H9 (cell line): ENCODE measurements at regions not wholly inside any gene's neighbourhood (a gene's known extent, or its start where the extent isn't known, plus 50 kb on each side); places are given as distances from the start of the nearest gene placed in this dataset.

Experiments used
- DNase-seq: peaks from one replicate; pipeline ENCODE4 v3.0.0-alpha.2; 2017
- H2AFZ ChIP-seq: one replicate; pipeline ENCODE4 v1.6.1; 2013; ENCODE audit warnings: mild to moderate bottlenecking, low read length, control low read depth, moderate library complexity
- H2AK5ac ChIP-seq: 2 replicates; pipeline ENCODE4 v1.6.1; 2013; ENCODE audit warnings: low read length, control low read depth, mixed read lengths; ENCODE audit not compliant: insufficient read length
- H2BK120ac ChIP-seq: one replicate; pipeline ENCODE4 v1.6.1; 2013; ENCODE audit warnings: low read depth, mild to moderate bottlenecking, low read length, control low read depth, inconsistent platforms; ENCODE audit not compliant: poor library complexity, severe bottlenecking
- H2BK12ac ChIP-seq: 2 replicates; pipeline ENCODE4 v1.6.1; 2013; ENCODE audit warnings: low read length, control low read depth, mixed read lengths, low read depth; ENCODE audit not compliant: insufficient read length
- H2BK15ac ChIP-seq: 2 replicates; pipeline ENCODE4 v1.6.1; 2013; ENCODE audit warnings: low read depth, low read length, control low read depth
- H2BK20ac ChIP-seq: one replicate; pipeline ENCODE4 v1.6.1; 2013; ENCODE audit warnings: low read depth, mild to moderate bottlenecking, low read length, control low read depth, inconsistent platforms; ENCODE audit not compliant: poor library complexity, severe bottlenecking
- H2BK5ac ChIP-seq: 2 replicates; pipeline ENCODE4 v1.6.1; 2013; ENCODE audit warnings: low read length, control low read depth, mixed read lengths; ENCODE audit not compliant: insufficient read length
- H3K14ac ChIP-seq: 2 replicates; pipeline ENCODE4 v1.6.1; 2013; ENCODE audit warnings: low read length, control low read depth; ENCODE audit not compliant: insufficient read depth
- H3K18ac ChIP-seq: 2 replicates; pipeline ENCODE4 v1.6.1; 2013; ENCODE audit warnings: low read depth, mild to moderate bottlenecking, mixed read lengths, low read length, control low read depth; ENCODE audit not compliant: insufficient read length
- H3K23ac ChIP-seq: 2 replicates; pipeline ENCODE4 v1.6.1; 2013; ENCODE audit warnings: low read length, control low read depth, mixed read lengths, low read depth; ENCODE audit not compliant: insufficient read length
- H3K23me2 ChIP-seq: 2 replicates; pipeline ENCODE4 v1.6.1; 2013; ENCODE audit warnings: low read depth, mild to moderate bottlenecking, mixed read lengths, low read length, control low read depth; ENCODE audit not compliant: insufficient read length, poor library complexity, severe bottlenecking
- H3K27ac ChIP-seq: 2 replicates; pipeline ENCODE4 v1.5.1; 2013; ENCODE audit warnings: low read length, control low read depth, mixed read lengths, low read depth; ENCODE audit not compliant: insufficient read length
- H3K27me3 ChIP-seq: 2 replicates; pipeline ENCODE4 v1.6.1; 2013; ENCODE audit warnings: low read length, control low read depth, inconsistent platforms; ENCODE audit not compliant: insufficient read depth
- H3K4ac ChIP-seq: 2 replicates; pipeline ENCODE4 v1.6.1; 2013; ENCODE audit warnings: low read depth, mild to moderate bottlenecking, control low read depth, inconsistent platforms, low read length, moderate library complexity
- H3K4me1 ChIP-seq: 2 replicates; pipeline ENCODE4 v1.6.1; 2013; ENCODE audit warnings: low read length, control low read depth, inconsistent platforms; ENCODE audit not compliant: insufficient read depth
- H3K4me2 ChIP-seq: 2 replicates; pipeline ENCODE4 v1.6.1; 2013; ENCODE audit warnings: low read length, control low read depth, mixed read lengths; ENCODE audit not compliant: insufficient read length, insufficient read depth
- H3K56ac ChIP-seq: 2 replicates; pipeline ENCODE4 v1.6.1; 2013; ENCODE audit warnings: low read depth, mild to moderate bottlenecking, mixed read lengths, low read length, control low read depth; ENCODE audit not compliant: insufficient read length
- H3K79me1 ChIP-seq: 2 replicates; pipeline ENCODE4 v1.6.1; 2013; ENCODE audit warnings: low read depth, mild to moderate bottlenecking, moderate library complexity, low read length, control low read depth, inconsistent platforms; ENCODE audit not compliant: insufficient read depth, poor library complexity, severe bottlenecking
- H3K79me2 ChIP-seq: 2 replicates; pipeline ENCODE4 v1.6.1; 2013; ENCODE audit warnings: low read length, control low read depth, inconsistent platforms; ENCODE audit not compliant: insufficient read depth
- H3K9ac ChIP-seq: 2 replicates; pipeline ENCODE4 v1.6.1; 2013; ENCODE audit warnings: low read length, control low read depth, mixed read lengths; ENCODE audit not compliant: insufficient read length; ENCODE audit errors: extremely low read depth
- H3K9me3 ChIP-seq: one replicate; pipeline ENCODE4 v1.6.1; 2013; ENCODE audit warnings: low read depth, low read length, inconsistent platforms; ENCODE audit not compliant: control insufficient read depth
- H3T11ph ChIP-seq: one replicate; pipeline ENCODE4 v1.6.1; 2013; ENCODE audit warnings: mild to moderate bottlenecking, low read length, control low read depth, inconsistent platforms
- H4K20me1 ChIP-seq: one replicate; pipeline ENCODE4 v1.6.1; 2013; ENCODE audit not compliant: control insufficient read depth, insufficient read length, insufficient read depth
- H4K5ac ChIP-seq: 2 replicates; pipeline ENCODE4 v1.6.1; 2013; ENCODE audit warnings: low read depth, mild to moderate bottlenecking, mixed read lengths, low read length, control low read depth; ENCODE audit not compliant: insufficient read length
- H4K8ac ChIP-seq: replicated peaks from 2 replicates; pipeline ENCODE4 v1.6.1; 2013; ENCODE audit warnings: low read length, control low read depth, mixed read lengths, low read depth; ENCODE audit not compliant: insufficient read length
- H4K91ac ChIP-seq: 2 replicates; pipeline ENCODE4 v1.6.1; 2013; ENCODE audit warnings: low read depth, mild to moderate bottlenecking, moderate library complexity, mixed read lengths, low read length, control low read depth; ENCODE audit not compliant: insufficient read length
- H3K27ac Mint-ChIP-seq, 3 experiments: 2 replicates in 2 of 3; 3 replicates in 1 of 3; pipeline ENCODE4 v1.8.0; 2020 to 2021; ENCODE audit warnings: mixed read lengths in 3 of 3, mild to moderate bottlenecking in 1 of 3, moderate library complexity in 1 of 3
- H3K27me3 Mint-ChIP-seq: 2 replicates; pipeline ENCODE4 v1.8.0; 2021; ENCODE audit warnings: low read depth, mild to moderate bottlenecking, moderate library complexity, mixed read lengths
- H3K36me3 Mint-ChIP-seq, 3 experiments: 2 replicates in 2 of 3; 3 replicates in 1 of 3; pipeline ENCODE4 v1.8.0; 2020 to 2021; ENCODE audit warnings: low read depth in 3 of 3, mixed read lengths in 3 of 3; ENCODE audit not compliant: insufficient read depth in 1 of 3
- H3K4me1 Mint-ChIP-seq, 2 experiments: 2 replicates each; pipeline ENCODE4 v1.8.0; 2020; ENCODE audit warnings: mixed read lengths in 2 of 2
- H3K4me3 Mint-ChIP-seq, 2 experiments: 2 replicates in 1 of 2; 3 replicates in 1 of 2; pipeline ENCODE4 v1.8.0; 2020 to 2021; ENCODE audit warnings: mild to moderate bottlenecking in 2 of 2, mixed read lengths in 2 of 2, moderate library complexity in 1 of 2
- H3K9me3 Mint-ChIP-seq, 2 experiments: 2 replicates in 1 of 2; 3 replicates in 1 of 2; pipeline ENCODE4 v1.8.0; 2020; ENCODE audit warnings: mild to moderate bottlenecking in 2 of 2, mixed read lengths in 2 of 2, moderate library complexity in 1 of 2
- CTCF ChIP-seq: fragments of 200-600 bp; sonication (generic); conservative IDR thresholded peaks from 3 replicates; pipeline ENCODE4 v1.8.0; 2021; ENCODE audit warnings: antibody characterized with exemption, mild to moderate bottlenecking
- WGBS: extraction: QIAGEN DNeasy Blood & Tissue Kit; methylation state at CpG from one replicate; pipeline ENCODE4 v1.1.7; 2013; ENCODE audit warnings: missing lambda C conversion rate, low lambda C conversion rate, mixed read lengths; ENCODE audit not compliant: insufficient read length; ENCODE audit errors: extremely low coverage; 5-methylcytosine and 5-hydroxymethylcytosine counted together

- Mint-ChIP-seq H3K4me3 (no peak overlapping the region), H3K27ac (no peak overlapping the region), H3K36me3 (peaks cover 0 to 8% (median 0%) of the 10 kb centered on the region in 3 experiments; a peak in 4 of 7 replicates), H3K4me1 (peaks cover 9 to 10% of the 10 kb centered on the region in 2 experiments), H3K27me3 (peaks cover 20% of the 10 kb centered on the region), H3K9me3 (peaks cover 3 to 5% of the 10 kb centered on the region in 2 experiments)
- Histone ChIP-seq H2AFZ (no peak overlapping the region), H3K18ac (no peak overlapping the region), H3K4me1 (no peaks in the 10 kb centered on the region), H4K5ac (no peak overlapping the region), H3K56ac (no peak overlapping the region), H3K79me1 (no peaks in the 10 kb centered on the region), H2BK20ac (no peak overlapping the region), H3K27me3 (no peaks in the 10 kb centered on the region), H2BK120ac (no peak overlapping the region), H2BK5ac (no peak overlapping the region), H2BK15ac (no peak overlapping the region), H3K9ac (no peak overlapping the region), H3K14ac (no peak overlapping the region), H2AK5ac (no peak overlapping the region), H3T11ph (no peak overlapping the region), H3K79me2 (no peaks in the 10 kb centered on the region), H3K9me3 (no peaks in the 10 kb centered on the region), H4K91ac (no peak overlapping the region), H3K23ac (no peak overlapping the region), H2BK12ac (no peak overlapping the region), H4K20me1 (no peaks in the 10 kb centered on the region), H3K23me2 (no peaks in the 10 kb centered on the region), H4K8ac (no peak overlapping the region), H3K27ac (no peak overlapping the region), H3K4ac (no peak overlapping the region), H3K4me2 (no peak overlapping the region)
- DNase-seq = no peak
- no CpG with 5 or more reads among the region's 1 CpG for WGBS
- no peak for TF ChIP-seq CTCF
These were observed 210.2 kb downstream of the TLE3 start for GRCh38 chr15:69887553-69887952.
